ENCODE measurements at regions not wholly inside any gene's neighbourhood (a gene's known extent, or its start where the extent isn't known, plus 50 kb on each side); places are given as distances from the start of the nearest gene placed in this dataset.

DNA sequence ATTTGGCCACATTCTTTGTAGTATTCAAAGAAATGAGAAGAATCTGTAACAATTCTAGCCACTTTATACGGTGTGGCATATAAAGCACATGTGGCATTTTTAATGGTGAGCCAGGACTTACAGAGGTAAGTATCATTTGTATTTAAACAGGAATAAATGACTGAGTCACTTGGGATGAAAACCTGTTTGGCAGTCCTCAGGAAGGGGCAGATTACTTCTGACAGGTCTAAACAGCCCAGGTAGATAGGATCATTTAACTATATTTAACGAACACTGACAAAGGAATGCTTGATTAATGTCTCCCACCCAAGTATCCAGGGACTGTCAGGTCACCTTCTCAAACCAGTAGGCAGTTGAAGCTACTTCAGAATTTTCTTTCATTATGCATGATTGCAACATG lies 241.5 kb upstream of the SATB1 start:
- Histone ChIP-seq H3K79me2 (ENCODE audit: insufficient read depth, low read length) (no peaks in the 10 kb centered on the region), H3K27ac (ENCODE audit: low read depth in 1 of 2, low read length in 2 of 2) (no peak overlapping the region), H3K4me1 (ENCODE audit: control insufficient read depth in 1 of 2, insufficient read depth in 2 of 2, low read length in 2 of 2) (no peaks in the 10 kb centered on the region), H3K9ac (ENCODE audit: insufficient read depth, low read length, poor library complexity, severe bottlenecking) (no peak overlapping the region), H3K36me3 (replicated peaks in 1 of 2; ENCODE audit: control insufficient read depth in 1 of 2, insufficient read depth in 2 of 2, low read length in 2 of 2) (no peaks in the 10 kb centered on the region), H3K4me3 (replicated peaks in 1 of 3; ENCODE audit: low read depth in 2 of 3, low read length in 3 of 3) (no peak overlapping the region), H4K20me1 (ENCODE audit: insufficient read depth, low read length) (no peaks in the 10 kb centered on the region), H2AFZ (ENCODE audit: insufficient read depth, low read depth, low read length, poor library complexity, severe bottlenecking) (no peak overlapping the region), H3K9me3 (replicated peaks in 1 of 2; ENCODE audit: control insufficient read depth in 1 of 2, insufficient read depth in 1 of 2, low read length in 2 of 2) (no peaks in the 10 kb centered on the region), H3K27me3 (ENCODE audit: control insufficient read depth in 2 of 2, insufficient read depth in 2 of 2, low read length in 2 of 2) (no peaks in the 10 kb centered on the region), H3K4me2 (replicated peaks; ENCODE audit: extremely low read depth, low read length, poor library complexity, severe bottlenecking) (no peak overlapping the region)
- Mint-ChIP-seq H3K27ac (no peak overlapping the region), H3K9me3 (peaks cover 0 to 2% (median 0%) of the 10 kb centered on the region in 7 donors), H3K36me3 (no peaks in the 10 kb centered on the region), H3K4me3 (no peak overlapping the region), H3K4me1 (no peaks in the 10 kb centered on the region), H3K27me3 (ENCODE audit: low read depth in 3 of 3) (no peaks in the 10 kb centered on the region)
- intact Hi-C loops (cut with micrococcal nuclease): no loop called here
- no CpG with 5 or more reads among the region's 2 CpGs for WGBS (ENCODE audit: insufficient coverage)
- DNase-seq: no peak
- TF ChIP-seq, protein P1, sequence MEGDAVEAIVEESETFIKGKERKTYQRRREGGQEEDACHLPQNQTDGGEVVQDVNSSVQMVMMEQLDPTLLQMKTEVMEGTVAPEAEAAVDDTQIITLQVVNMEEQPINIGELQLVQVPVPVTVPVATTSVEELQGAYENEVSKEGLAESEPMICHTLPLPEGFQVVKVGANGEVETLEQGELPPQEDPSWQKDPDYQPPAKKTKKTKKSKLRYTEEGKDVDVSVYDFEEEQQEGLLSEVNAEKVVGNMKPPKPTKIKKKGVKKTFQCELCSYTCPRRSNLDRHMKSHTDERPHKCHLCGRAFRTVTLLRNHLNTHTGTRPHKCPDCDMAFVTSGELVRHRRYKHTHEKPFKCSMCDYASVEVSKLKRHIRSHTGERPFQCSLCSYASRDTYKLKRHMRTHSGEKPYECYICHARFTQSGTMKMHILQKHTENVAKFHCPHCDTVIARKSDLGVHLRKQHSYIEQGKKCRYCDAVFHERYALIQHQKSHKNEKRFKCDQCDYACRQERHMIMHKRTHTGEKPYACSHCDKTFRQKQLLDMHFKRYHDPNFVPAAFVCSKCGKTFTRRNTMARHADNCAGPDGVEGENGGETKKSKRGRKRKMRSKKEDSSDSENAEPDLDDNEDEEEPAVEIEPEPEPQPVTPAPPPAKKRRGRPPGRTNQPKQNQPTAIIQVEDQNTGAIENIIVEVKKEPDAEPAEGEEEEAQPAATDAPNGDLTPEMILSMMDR (IDR thresholded peaks at IDR 0.05): no peak

DNA sequence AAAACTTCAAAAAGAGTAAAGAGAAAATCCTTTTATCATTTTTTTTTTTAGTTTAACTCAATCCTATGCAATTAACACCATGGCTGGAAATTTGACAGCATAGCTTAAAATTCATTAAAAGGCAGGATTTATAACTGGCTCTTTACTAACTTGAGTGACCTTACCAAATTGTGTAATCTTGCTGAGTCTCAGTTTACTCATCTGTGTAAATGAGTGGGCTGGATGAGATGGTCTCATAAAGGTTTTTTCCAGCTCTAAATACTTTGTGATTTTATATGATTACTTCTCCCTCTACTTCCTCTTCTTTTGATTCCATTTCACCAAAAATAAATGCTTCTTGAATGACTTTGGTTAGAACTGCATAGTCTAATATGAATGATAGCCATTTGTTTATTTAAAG lies 234.9 kb upstream of the SATB1 start:
- H2AFZ ChIP-seq (ENCODE audit: insufficient read depth, low read depth, low read length, poor library complexity, severe bottlenecking): no peak overlapping the region
- no peak overlapping the region for H3K27ac Mint-ChIP-seq
- no peaks in the 10 kb centered on the region for H4K20me1 ChIP-seq (ENCODE audit: insufficient read depth, low read length)

More for the DNA sequence above, 234.9 kb upstream of the SATB1 start:
- Mint-ChIP-seq H3K9me3 (peaks cover 0 to 3% (median 0%) of the 10 kb centered on the region in 7 donors), H3K4me1 (peaks cover 2% of the 10 kb centered on the region), H3K36me3 (no peaks in the 10 kb centered on the region), H3K4me3 (no peak overlapping the region), H3K27me3 (ENCODE audit: low read depth in 3 of 3) (no peaks in the 10 kb centered on the region)
- Histone ChIP-seq H3K4me2 (replicated peaks; ENCODE audit: extremely low read depth, low read length, poor library complexity, severe bottlenecking) (no peak overlapping the region), H3K4me3 (replicated peaks in 1 of 3; ENCODE audit: low read depth in 2 of 3, low read length in 3 of 3) (no peak overlapping the region), H3K4me1 (ENCODE audit: control insufficient read depth in 1 of 2, insufficient read depth in 2 of 2, low read length in 2 of 2) (no peaks in the 10 kb centered on the region), H3K9me3 (replicated peaks in 1 of 2; ENCODE audit: control insufficient read depth in 1 of 2, insufficient read depth in 1 of 2, low read length in 2 of 2) (no peaks in the 10 kb centered on the region), H3K36me3 (replicated peaks in 1 of 2; ENCODE audit: control insufficient read depth in 1 of 2, insufficient read depth in 2 of 2, low read length in 2 of 2) (no peaks in the 10 kb centered on the region), H3K9ac (ENCODE audit: insufficient read depth, low read length, poor library complexity, severe bottlenecking) (no peak overlapping the region), H3K79me2 (ENCODE audit: insufficient read depth, low read length) (no peaks in the 10 kb centered on the region), H3K27ac (ENCODE audit: low read depth in 1 of 2, low read length in 2 of 2) (no peak overlapping the region), H3K27me3 (ENCODE audit: control insufficient read depth in 2 of 2, insufficient read depth in 2 of 2, low read length in 2 of 2) (no peaks in the 10 kb centered on the region)
- intact Hi-C loops (cut with micrococcal nuclease): no loop called here
- TF ChIP-seq, protein P1 (IDR thresholded peaks at IDR 0.05): no peak
- no peak for DNase-seq
